Muscle layer of duodenum (tissue), 2 donors: ENCODE measurements at regions not wholly inside any gene's neighbourhood (a gene's known extent, or its start where the extent isn't known, plus 50 kb on each side); places are given as distances from the start of the nearest gene placed in this dataset.

Experiments used
- H3K27ac ChIP-seq: one replicate; pipeline ENCODE4 v1.7.0; 2013; ENCODE audit warnings: mild to moderate bottlenecking, low read length
- H3K27me3 ChIP-seq: one replicate; pipeline ENCODE4 v1.7.0; 2013; ENCODE audit warnings: low read depth, mild to moderate bottlenecking, control low read depth, low read length
- H3K36me3 ChIP-seq, 2 donors: one replicate each; pipeline ENCODE4 v1.7.0; 2013; ENCODE audit warnings: low read length in 2 of 2, control low read depth in 1 of 2, mild to moderate bottlenecking in 1 of 2; ENCODE audit not compliant: insufficient read depth in 2 of 2, control insufficient read depth in 1 of 2
- H3K4me1 ChIP-seq, 2 donors: one replicate each; pipeline ENCODE4 v1.7.0; 2013; ENCODE audit warnings: low read length in 2 of 2, mild to moderate bottlenecking in 2 of 2, control low read depth in 1 of 2, moderate library complexity in 1 of 2; ENCODE audit not compliant: insufficient read depth in 2 of 2, control insufficient read depth in 1 of 2
- H3K4me3 ChIP-seq, 2 donors: one replicate each; pipeline ENCODE4 v1.7.0; 2013; ENCODE audit warnings: low read length in 2 of 2, low read depth in 1 of 2, mild to moderate bottlenecking in 1 of 2
- H3K9me3 ChIP-seq, 2 donors: one replicate each; pipeline ENCODE4 v1.7.0; 2013; ENCODE audit warnings: low read length in 2 of 2, control low read depth in 1 of 2, mild to moderate bottlenecking in 1 of 2; ENCODE audit not compliant: control insufficient read depth in 1 of 2
- donor health status: healthy.

DNA sequence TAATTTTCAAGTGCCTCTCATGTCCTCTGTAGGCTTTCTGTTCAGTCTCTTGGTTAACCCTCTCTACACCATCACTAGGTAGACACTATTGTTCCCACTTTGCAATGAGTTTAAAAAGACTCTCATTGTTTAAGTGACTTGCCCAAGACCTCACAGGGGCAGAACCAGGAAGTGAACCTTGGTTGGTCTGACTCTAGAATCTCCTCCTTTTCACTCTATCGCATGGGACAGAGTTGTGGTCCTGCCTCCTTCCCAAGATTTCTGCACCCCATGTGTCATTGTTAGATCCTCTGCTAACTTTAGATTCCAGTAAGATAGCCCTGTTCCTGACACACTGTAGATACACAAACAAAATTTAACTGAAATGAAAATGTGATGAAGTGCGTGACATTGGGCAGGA is 481.7 kb upstream of the USP24 start:
- no peaks in the 10 kb centered on the region for H3K36me3 ChIP-seq
- H3K4me1 ChIP-seq = peaks cover 0 to 9% of the 10 kb centered on the region in 2 donors
- H3K9me3 ChIP-seq = no peaks in the 10 kb centered on the region
- H3K27ac ChIP-seq = no peak overlapping the region
- no peak overlapping the region for H3K4me3 ChIP-seq
- no peaks in the 10 kb centered on the region for H3K27me3 ChIP-seq

DNA sequence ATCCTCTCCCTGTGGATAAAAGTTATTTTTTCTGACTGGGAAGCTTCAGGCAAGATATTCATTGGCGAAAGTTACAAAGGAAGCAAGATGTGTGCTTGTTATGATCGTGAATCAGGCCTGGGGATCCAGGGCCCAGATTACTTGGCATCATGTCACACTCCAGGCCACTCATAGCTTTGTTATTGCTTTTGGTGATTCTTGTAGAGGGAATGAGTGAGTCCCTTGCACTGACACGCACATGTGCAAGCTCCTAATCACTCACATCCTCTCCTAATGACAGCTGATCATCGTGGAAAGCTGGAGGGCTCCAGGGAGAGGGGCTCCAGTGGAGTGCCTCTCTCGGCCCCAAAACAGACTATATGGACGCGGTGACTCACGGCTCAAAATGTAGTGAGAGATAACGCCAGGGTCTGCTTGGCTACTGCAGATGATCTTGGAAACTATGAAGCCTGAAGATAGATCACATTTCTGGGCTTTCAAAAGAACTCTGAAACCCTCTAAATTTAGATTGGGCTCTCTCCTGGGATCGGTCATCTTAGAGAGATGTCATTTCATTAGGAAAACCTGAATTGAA is 481.1 kb upstream of the USP24 start:
- no peaks in the 10 kb centered on the region for H3K27me3 ChIP-seq
- H3K36me3 ChIP-seq = no peaks in the 10 kb centered on the region
- H3K4me1 ChIP-seq = peaks cover 0 to 9% of the 10 kb centered on the region in 2 donors
- H3K4me3 ChIP-seq = no peak overlapping the region
- H3K9me3 ChIP-seq = no peaks in the 10 kb centered on the region
- no peak overlapping the region for H3K27ac ChIP-seq

DNA sequence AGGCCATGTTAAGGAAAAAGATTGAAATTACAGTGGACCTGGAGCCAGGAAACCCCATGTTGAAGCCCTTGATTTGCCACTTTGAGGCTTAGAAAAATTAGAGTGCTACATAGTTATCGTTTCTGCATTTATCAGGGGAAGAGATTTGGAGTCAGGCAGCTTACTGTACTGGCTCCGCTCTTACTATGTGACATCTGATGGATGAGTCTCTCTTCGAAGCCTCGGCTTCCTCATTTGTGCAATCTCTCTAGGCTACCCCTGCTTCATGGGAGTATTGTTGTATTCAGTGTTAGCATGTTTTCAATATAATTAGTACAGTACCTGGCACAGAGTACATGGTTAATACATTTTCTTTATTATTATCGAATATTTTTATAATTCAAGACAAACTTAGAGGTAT is 480.4 kb upstream of the USP24 start:
- Histone ChIP-seq H3K36me3 (no peaks in the 10 kb centered on the region), H3K27ac (no peak overlapping the region)

DNA sequence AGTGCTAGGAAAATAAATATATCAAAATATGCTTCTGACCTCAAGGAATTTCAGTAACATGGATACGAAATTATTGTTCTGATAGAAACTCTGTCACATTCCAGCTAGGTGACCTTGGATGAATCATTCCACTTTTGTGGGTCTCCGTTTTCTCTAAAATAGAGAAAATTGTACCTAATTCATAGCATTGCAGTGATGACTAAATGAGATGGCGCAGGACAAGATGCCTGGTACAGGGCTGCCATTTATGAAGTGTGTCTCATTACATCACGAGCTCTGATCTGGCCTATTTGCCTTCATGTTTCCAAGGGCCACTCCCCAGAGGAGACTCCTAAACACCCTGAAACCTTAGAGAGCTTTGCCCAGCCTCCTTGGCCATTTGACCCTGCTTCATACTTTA is 480.0 kb upstream of the USP24 start:
- Histone ChIP-seq H3K27ac (no peak overlapping the region), H3K36me3 (no peaks in the 10 kb centered on the region), H3K4me1 (peaks cover 0 to 5% of the 10 kb centered on the region in 2 donors), H3K4me3 (no peak overlapping the region), H3K27me3 (no peaks in the 10 kb centered on the region), H3K9me3 (no peaks in the 10 kb centered on the region)

More for the DNA sequence above, 480.4 kb upstream of the USP24 start:
- no peak overlapping the region for H3K4me3 ChIP-seq
- H3K27me3 ChIP-seq = no peaks in the 10 kb centered on the region
- no peaks in the 10 kb centered on the region for H3K9me3 ChIP-seq
- H3K4me1 ChIP-seq = peaks cover 0 to 5% of the 10 kb centered on the region in 2 donors

DNA sequence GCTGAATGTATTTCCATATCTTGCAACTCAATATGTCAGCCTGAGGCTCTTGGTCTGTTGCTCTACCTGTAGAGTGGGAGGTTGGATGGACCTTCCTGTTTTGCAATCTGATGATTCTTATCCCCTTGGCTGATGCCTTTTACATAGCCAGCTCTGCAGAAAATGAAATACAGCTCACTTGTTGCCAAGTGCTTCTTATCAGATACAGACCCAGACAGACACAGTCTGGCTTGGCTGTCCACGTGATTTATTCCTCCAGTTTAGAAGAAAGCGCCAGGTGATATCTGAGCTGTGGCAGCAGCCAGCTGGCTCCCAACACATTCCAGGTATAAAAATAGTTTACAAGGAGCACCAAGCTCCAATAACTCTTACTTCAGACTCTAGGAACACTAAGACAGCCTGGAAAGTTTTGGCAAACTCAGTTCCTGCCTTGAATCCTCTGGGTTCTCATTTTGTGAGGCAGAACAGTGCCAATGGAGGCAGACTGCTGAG is 479.2 kb upstream of the USP24 start:
- H3K4me1 ChIP-seq = peaks cover 0 to 5% of the 10 kb centered on the region in 2 donors
- no peak overlapping the region for H3K27ac ChIP-seq

DNA sequence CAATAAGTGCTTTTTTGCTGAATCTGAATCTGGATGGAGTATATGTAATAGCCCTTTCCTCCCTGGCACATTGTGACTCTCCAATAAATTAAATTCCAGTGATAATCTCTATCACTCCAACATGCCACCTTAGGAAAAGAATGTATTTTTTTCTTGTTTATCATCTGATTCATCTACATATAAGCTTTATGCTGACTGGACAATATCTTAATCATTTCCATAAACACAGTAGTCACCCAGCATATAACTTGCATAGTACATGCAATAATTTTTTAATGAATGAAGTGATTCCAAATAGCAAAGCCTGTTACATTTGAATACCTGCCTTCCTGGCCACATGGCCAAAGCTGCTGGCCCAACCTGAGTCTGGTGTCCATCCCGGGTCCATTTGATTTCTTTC is 477.6 kb upstream of the USP24 start:
- no peak overlapping the region for H3K27ac ChIP-seq
- H3K36me3 ChIP-seq = no peaks in the 10 kb centered on the region
- no peaks in the 10 kb centered on the region for H3K9me3 ChIP-seq
- no peaks in the 10 kb centered on the region for H3K27me3 ChIP-seq
- peaks cover 0 to 5% of the 10 kb centered on the region in 2 donors for H3K4me1 ChIP-seq
- H3K4me3 ChIP-seq = no peak overlapping the region

More for the DNA sequence above, 479.2 kb upstream of the USP24 start:
- Histone ChIP-seq H3K27me3 (no peaks in the 10 kb centered on the region), H3K36me3 (no peaks in the 10 kb centered on the region), H3K4me3 (no peak overlapping the region), H3K9me3 (no peaks in the 10 kb centered on the region)

DNA sequence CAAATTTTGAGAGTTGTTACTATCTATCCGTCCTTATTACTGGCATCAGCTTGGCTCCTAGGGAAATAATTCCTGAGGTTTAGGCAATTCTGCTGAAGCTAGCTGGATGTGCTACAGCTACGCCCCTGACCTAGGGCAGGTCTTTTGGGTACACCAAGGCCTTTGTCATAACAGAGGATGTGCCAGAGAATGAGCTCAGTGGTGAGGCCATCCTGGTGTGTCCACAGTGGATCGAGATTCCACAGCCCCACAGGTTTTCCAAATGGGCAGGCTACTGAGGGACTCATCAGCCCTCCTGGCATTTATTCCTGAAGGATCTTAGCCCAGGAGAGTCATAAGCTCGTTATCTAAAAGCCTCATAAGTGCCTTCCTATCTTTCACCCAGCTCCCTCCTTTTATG is 475.2 kb upstream of the USP24 start:
- Histone ChIP-seq H3K9me3 (no peaks in the 10 kb centered on the region), H3K36me3 (no peaks in the 10 kb centered on the region), H3K27me3 (no peaks in the 10 kb centered on the region), H3K4me1 (peaks cover 0 to 5% of the 10 kb centered on the region in 2 donors), H3K27ac (no peak overlapping the region), H3K4me3 (no peak overlapping the region)

DNA sequence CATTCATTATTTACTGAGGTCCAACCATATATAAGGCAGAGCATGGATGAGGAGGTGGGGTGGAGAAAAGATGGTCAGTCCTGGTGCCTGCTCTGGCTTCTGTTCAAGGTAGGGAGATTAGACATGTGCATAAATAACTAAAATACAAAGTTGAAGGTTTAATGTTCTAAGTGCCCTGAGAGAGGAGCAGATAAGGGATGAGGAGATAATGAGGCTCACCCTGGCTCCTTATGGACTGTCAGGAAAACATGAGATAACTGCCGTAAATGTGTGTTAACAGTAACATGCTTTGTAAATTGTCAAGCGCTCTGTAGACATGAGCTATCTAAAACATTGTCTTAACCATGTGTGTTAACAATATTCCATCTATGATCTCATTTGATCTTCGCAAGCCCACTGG is 474.6 kb upstream of the USP24 start:
- Histone ChIP-seq H3K27ac (no peak overlapping the region), H3K27me3 (no peaks in the 10 kb centered on the region), H3K9me3 (no peaks in the 10 kb centered on the region), H3K4me1 (peaks cover 0 to 5% of the 10 kb centered on the region in 2 donors), H3K36me3 (no peaks in the 10 kb centered on the region), H3K4me3 (no peak overlapping the region)

DNA sequence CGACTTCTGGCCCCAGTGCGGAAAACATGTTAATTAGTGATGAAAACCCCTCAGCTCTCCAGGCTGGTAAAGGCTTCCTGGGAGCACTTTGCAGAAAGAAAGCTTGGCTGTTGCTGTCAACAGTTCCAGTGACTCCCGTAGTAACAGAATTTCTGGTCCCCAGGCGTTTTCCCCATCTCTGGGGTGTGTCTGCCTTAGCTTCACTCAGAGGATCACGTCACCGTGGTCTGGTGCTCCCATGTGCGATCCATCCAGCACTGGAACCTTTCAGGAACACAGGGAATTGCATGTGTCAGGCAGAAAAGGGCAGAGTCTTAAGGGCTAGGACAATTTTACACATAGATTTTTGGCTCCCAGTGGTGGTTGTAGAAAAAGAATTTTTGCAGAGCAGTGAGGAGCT is 470.4 kb upstream of the USP24 start:
- Histone ChIP-seq H3K9me3 (no peaks in the 10 kb centered on the region), H3K27ac (no peak overlapping the region), H3K4me1 (no peaks in the 10 kb centered on the region), H3K27me3 (no peaks in the 10 kb centered on the region), H3K4me3 (no peak overlapping the region), H3K36me3 (no peaks in the 10 kb centered on the region)

DNA sequence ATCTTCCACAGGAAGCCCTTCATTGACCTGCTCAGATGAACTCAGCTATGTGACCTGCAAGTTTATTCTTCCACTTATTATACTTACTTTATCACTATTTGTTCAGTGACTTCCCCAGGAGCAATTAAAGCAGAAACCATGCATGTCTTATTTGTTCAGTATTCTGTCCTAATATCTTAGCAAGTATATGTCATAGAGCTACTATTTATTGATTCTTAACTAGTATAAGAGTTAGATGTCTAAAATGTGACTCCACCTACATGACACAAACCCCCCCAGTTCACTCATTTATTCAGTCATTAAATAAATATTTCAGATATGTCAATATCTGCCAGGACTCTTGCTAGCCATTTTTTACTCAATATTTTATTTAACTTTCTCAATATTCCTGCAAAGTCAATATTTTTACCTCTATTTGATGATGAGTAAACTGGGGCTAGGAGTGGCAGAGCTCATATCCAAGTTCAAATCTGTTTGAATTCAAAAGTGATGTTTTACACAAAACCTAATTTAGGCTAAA is 469.0 kb upstream of the USP24 start:
- Histone ChIP-seq H3K4me1 (no peaks in the 10 kb centered on the region), H3K27ac (no peak overlapping the region), H3K27me3 (no peaks in the 10 kb centered on the region), H3K9me3 (no peaks in the 10 kb centered on the region), H3K4me3 (no peak overlapping the region), H3K36me3 (no peaks in the 10 kb centered on the region)

DNA sequence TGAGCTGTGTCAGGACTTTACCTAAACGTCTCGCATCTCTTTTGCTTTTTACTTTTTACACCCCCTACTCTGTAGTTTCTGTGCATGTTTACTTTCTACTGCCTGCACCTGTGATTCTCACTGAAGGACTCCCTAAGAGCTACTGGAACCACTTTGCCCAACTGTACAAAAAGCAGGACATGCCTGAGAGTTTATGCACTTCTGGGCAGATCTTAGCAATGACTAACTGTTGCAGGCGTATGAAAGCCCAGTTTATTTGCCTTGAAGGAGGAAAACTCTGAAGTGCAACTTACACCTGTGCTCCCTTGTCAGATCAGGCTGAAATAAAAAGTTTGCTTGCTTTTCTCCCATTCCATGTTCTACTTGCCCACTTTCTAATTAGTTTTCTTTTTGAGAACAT is 467.0 kb upstream of the USP24 start:
- Histone ChIP-seq H3K4me1 (no peaks in the 10 kb centered on the region), H3K27ac (no peak overlapping the region), H3K27me3 (no peaks in the 10 kb centered on the region), H3K4me3 (no peak overlapping the region), H3K36me3 (no peaks in the 10 kb centered on the region), H3K9me3 (no peaks in the 10 kb centered on the region)

DNA sequence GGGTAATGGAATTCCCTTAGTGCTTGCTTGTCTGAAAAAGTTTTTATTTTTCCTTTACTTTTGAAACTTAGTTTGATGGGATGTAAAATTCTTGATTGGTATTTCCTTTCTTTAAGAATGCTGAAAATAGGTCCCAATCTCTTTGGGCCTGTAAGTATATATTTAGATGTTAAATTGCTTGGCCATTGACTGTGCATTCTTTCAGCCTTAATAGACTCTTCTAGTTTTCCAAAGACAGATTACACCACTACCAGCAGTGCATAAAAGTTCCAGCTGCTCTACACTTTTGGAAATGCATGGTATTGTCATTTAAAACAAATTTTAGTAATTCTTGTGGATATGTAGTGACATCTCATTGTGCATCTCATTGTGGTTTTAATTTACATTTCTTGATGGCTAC is 464.8 kb upstream of the USP24 start:
- H3K4me1 ChIP-seq = no peaks in the 10 kb centered on the region
- H3K4me3 ChIP-seq = no peak overlapping the region
- H3K9me3 ChIP-seq = peaks cover 0 to 3% of the 10 kb centered on the region in 2 donors
- no peak overlapping the region for H3K27ac ChIP-seq
- H3K36me3 ChIP-seq = no peaks in the 10 kb centered on the region
- no peaks in the 10 kb centered on the region for H3K27me3 ChIP-seq
